CD14-positive monocyte (primary cell): ENCODE measurements at regions not wholly inside any gene's neighbourhood (a gene's known extent, or its start where the extent isn't known, plus 50 kb on each side); places are given as distances from the start of the nearest gene placed in this dataset.

Experiments used
- DNase-seq, 3 donors: peaks; one replicate each; pipeline ENCODE4 v3.0.0-alpha.2; 2011 to 2022
- H2AFZ ChIP-seq: 2 replicates; pipeline ENCODE4 v1.6.0; 2012; ENCODE audit warnings: mild to moderate bottlenecking, low read depth, low read length, inconsistent platforms; ENCODE audit not compliant: insufficient read depth, poor library complexity, severe bottlenecking
- H3K27ac ChIP-seq, 2 donors: 1 replicate in 1 of 2; 2 replicates in 1 of 2; pipeline ENCODE4 v1.5.1; 2012 to 2013; ENCODE audit warnings: low read length in 2 of 2, control low read depth in 1 of 2, inconsistent platforms in 1 of 2, low read depth in 1 of 2, mild to moderate bottlenecking in 1 of 2
- H3K27me3 ChIP-seq, 2 donors: one replicate each; pipeline versions ENCODE4 v1.6.0 to v1.6.1; 2011 to 2013; ENCODE audit warnings: low read length in 2 of 2; ENCODE audit not compliant: control insufficient read depth in 2 of 2, insufficient read depth in 2 of 2
- H3K36me3 ChIP-seq, 2 donors: replicated peaks in 1 of 2; 1 replicate in 1 of 2; 2 replicates in 1 of 2; pipeline versions ENCODE4 v1.5.1 to v1.6.1; 2012 to 2013; ENCODE audit warnings: low read length in 2 of 2, control low read depth in 1 of 2, inconsistent platforms in 1 of 2, mild to moderate bottlenecking in 1 of 2; ENCODE audit not compliant: insufficient read depth in 2 of 2, control insufficient read depth in 1 of 2
- H3K4me1 ChIP-seq, 2 donors: 1 replicate in 1 of 2; 2 replicates in 1 of 2; pipeline versions ENCODE4 v1.5.1 to v1.6.1; 2012 to 2013; ENCODE audit warnings: low read length in 2 of 2, control low read depth in 1 of 2, inconsistent platforms in 1 of 2, mild to moderate bottlenecking in 1 of 2, moderate library complexity in 1 of 2; ENCODE audit not compliant: insufficient read depth in 2 of 2, control insufficient read depth in 1 of 2
- H3K4me2 ChIP-seq: replicated peaks from 2 replicates; pipeline ENCODE3; 2012; ENCODE audit warnings: low read length, moderate library complexity, mild to moderate bottlenecking; ENCODE audit not compliant: poor library complexity, severe bottlenecking; ENCODE audit errors: extremely low read depth
- H3K4me3 ChIP-seq, 3 experiments: fragments of 200-600 bp in 1 of 3; sonication (generic) in 1 of 3; replicated peaks in 1 of 3; 1 replicate in 2 of 3; 2 replicates in 1 of 3; pipeline ENCODE4 v1.5.1; 2011 to 2013; ENCODE audit warnings: low read length in 3 of 3, mild to moderate bottlenecking in 3 of 3, control low read depth in 2 of 3, low read depth in 2 of 3, inconsistent platforms in 1 of 3, moderate library complexity in 1 of 3
- H3K79me2 ChIP-seq: 2 replicates; pipeline ENCODE4 v1.6.0; 2012; ENCODE audit warnings: mild to moderate bottlenecking, control low read depth, inconsistent platforms, low read length, moderate library complexity; ENCODE audit not compliant: insufficient read depth
- H3K9ac ChIP-seq: 2 replicates; pipeline ENCODE4 v1.6.0; 2017; ENCODE audit warnings: low read length, mild to moderate bottlenecking; ENCODE audit not compliant: insufficient read depth, poor library complexity, severe bottlenecking
- H3K9me3 ChIP-seq, 2 donors: replicated peaks in 1 of 2; 1 replicate in 1 of 2; 2 replicates in 1 of 2; pipeline versions ENCODE4 v1.5.1 to v1.6.1; 2012 to 2013; ENCODE audit warnings: low read length in 2 of 2, control low read depth in 1 of 2; ENCODE audit not compliant: control insufficient read depth in 1 of 2, insufficient read depth in 1 of 2
- H4K20me1 ChIP-seq: 2 replicates; pipeline ENCODE4 v1.6.0; 2012; ENCODE audit warnings: mild to moderate bottlenecking, low read length, control low read depth, moderate library complexity; ENCODE audit not compliant: insufficient read depth
- H3K27ac Mint-ChIP-seq, 7 donors: one replicate each; pipeline ENCODE4 v1.8.0; 2020; ENCODE audit warnings: mild to moderate bottlenecking in 7 of 7, mixed read lengths in 7 of 7, moderate library complexity in 6 of 7, inconsistent platforms in 2 of 7
- H3K27me3 Mint-ChIP-seq, 3 donors: one replicate each; pipeline ENCODE4 v1.8.0; 2021 to 2022; ENCODE audit warnings: low read depth in 3 of 3, mild to moderate bottlenecking in 3 of 3, mixed read lengths in 3 of 3, moderate library complexity in 3 of 3, inconsistent platforms in 1 of 3
- H3K36me3 Mint-ChIP-seq, 2 donors: one replicate each; pipeline ENCODE4 v1.8.0; 2020; ENCODE audit warnings: mixed read lengths in 2 of 2, inconsistent platforms in 1 of 2, mild to moderate bottlenecking in 1 of 2
- H3K4me1 Mint-ChIP-seq: one replicate; pipeline ENCODE4 v1.8.0; 2020; ENCODE audit warnings: mild to moderate bottlenecking, mixed read lengths
- H3K4me3 Mint-ChIP-seq, 2 donors: one replicate each; pipeline ENCODE4 v1.8.0; 2020; ENCODE audit warnings: mild to moderate bottlenecking in 2 of 2, mixed read lengths in 2 of 2, moderate library complexity in 1 of 2
- H3K9me3 Mint-ChIP-seq, 7 donors: one replicate each; pipeline ENCODE4 v1.8.0; 2020 to 2022; ENCODE audit warnings: mixed read lengths in 7 of 7, mild to moderate bottlenecking in 6 of 7, moderate library complexity in 6 of 7, inconsistent platforms in 2 of 7
- WGBS: methylation state at CpG from one replicate; pipeline ENCODE4 v1.1.5; 2013; ENCODE audit warnings: missing lambda C conversion rate; ENCODE audit not compliant: insufficient coverage; 5-methylcytosine and 5-hydroxymethylcytosine counted together
- intact Hi-C, 2 donors: fragments of 100-400 bp; cut with micrococcal nuclease; formaldehyde crosslinking; loops; one replicate each; pipeline versions ENCODE4 v1.15.0 to v1.15.1; 2023
- TF ChIP-seq, protein P1 (sequence below): fragments of 200-600 bp; IDR thresholded peaks from one replicate; pipeline ENCODE4 v1.8.0; 2022; ENCODE audit warnings: antibody characterized with exemption, mild to moderate bottlenecking

DNA sequence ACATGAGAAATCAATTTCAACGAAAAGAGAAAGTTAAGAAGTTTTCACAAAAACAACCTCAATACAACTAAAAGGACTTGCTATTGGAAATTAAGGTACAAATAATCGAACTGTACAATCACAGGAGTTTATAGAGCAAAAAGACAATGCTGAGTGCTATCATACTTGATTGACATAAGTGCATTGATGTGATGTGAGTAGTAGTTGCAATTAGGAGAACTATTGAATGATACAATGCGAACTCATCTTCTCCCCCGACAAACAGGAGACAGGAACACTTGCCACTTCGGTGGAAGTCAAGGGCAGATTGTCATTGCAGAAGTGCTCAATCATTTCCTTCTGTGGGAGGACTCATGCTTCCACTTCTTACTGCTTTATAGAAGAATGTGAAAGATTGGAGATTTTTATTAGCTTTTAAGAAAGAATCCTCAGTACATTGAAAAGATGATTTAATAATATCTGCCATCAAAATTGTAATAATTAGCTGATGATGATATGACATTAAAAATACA lies 276.6 kb upstream of the MPDZ start:
- TF ChIP-seq, protein P1, sequence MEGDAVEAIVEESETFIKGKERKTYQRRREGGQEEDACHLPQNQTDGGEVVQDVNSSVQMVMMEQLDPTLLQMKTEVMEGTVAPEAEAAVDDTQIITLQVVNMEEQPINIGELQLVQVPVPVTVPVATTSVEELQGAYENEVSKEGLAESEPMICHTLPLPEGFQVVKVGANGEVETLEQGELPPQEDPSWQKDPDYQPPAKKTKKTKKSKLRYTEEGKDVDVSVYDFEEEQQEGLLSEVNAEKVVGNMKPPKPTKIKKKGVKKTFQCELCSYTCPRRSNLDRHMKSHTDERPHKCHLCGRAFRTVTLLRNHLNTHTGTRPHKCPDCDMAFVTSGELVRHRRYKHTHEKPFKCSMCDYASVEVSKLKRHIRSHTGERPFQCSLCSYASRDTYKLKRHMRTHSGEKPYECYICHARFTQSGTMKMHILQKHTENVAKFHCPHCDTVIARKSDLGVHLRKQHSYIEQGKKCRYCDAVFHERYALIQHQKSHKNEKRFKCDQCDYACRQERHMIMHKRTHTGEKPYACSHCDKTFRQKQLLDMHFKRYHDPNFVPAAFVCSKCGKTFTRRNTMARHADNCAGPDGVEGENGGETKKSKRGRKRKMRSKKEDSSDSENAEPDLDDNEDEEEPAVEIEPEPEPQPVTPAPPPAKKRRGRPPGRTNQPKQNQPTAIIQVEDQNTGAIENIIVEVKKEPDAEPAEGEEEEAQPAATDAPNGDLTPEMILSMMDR, result no peak
- Mint-ChIP-seq H3K9me3 (no peaks in the 10 kb centered on the region), H3K4me3 (no peak overlapping the region), H3K27me3 (peaks cover 0 to under 1% (median 0%) of the 10 kb centered on the region in 3 donors), H3K4me1 (no peaks in the 10 kb centered on the region), H3K36me3 (no peaks in the 10 kb centered on the region), H3K27ac (no peak overlapping the region)
- H4K20me1 ChIP-seq, result no peaks in the 10 kb centered on the region
- intact Hi-C loops, result no loop called here
- no peaks in the 10 kb centered on the region for H3K27me3 ChIP-seq
- DNase-seq, result no peak
- H3K27ac ChIP-seq, result no peak overlapping the region
- H3K4me2 ChIP-seq, result no peak overlapping the region
- H3K4me3 ChIP-seq, result no peak overlapping the region
- no peak overlapping the region for H3K9ac ChIP-seq
- WGBS, result no CpG with 5 or more reads among the region's 5 CpGs
- H2AFZ ChIP-seq, result no peak overlapping the region
- no peaks in the 10 kb centered on the region for H3K4me1 ChIP-seq
- no peaks in the 10 kb centered on the region for H3K36me3 ChIP-seq
- no peaks in the 10 kb centered on the region for H3K9me3 ChIP-seq
- H3K79me2 ChIP-seq, result no peaks in the 10 kb centered on the region

DNA sequence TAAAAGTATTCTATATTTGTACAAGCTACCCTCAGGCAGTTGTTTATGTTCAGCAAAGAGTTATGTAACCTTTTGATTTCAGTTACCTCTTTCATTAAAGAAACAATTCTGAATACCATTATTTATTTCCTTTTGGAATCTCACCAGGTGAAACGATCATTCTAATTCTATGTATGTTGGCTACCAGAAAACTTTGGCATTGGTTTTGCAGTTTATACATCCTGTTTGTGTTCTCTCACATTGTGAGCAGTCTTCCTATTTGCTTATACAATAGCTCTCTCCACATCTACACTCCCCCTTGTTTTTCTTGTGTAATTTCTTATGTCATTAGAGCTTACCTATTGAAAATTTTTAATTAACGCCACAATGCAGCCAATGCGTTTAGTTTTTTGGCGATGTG lies 276.0 kb upstream of the MPDZ start:
- H3K4me3 Mint-ChIP-seq, result no peak overlapping the region
- Histone ChIP-seq H2AFZ (no peak overlapping the region), H3K4me3 (no peak overlapping the region), H3K4me1 (no peaks in the 10 kb centered on the region), H4K20me1 (no peaks in the 10 kb centered on the region), H3K79me2 (no peaks in the 10 kb centered on the region), H3K4me2 (no peak overlapping the region), H3K36me3 (no peaks in the 10 kb centered on the region), H3K9ac (no peak overlapping the region), H3K9me3 (peaks cover 0 to 2% of the 10 kb centered on the region in 2 donors), H3K27me3 (no peaks in the 10 kb centered on the region), H3K27ac (no peak overlapping the region)
- WGBS, result no CpG with 5 or more reads among the region's 4 CpGs
- peaks cover 0 to 2% (median 0%) of the 10 kb centered on the region in 7 donors for H3K9me3 Mint-ChIP-seq
- intact Hi-C loops, result no loop called here
- no peak overlapping the region for H3K27ac Mint-ChIP-seq
- no peaks in the 10 kb centered on the region for H3K4me1 Mint-ChIP-seq
- peaks cover 0 to 4% (median 0%) of the 10 kb centered on the region in 3 donors for H3K27me3 Mint-ChIP-seq
- no peak for DNase-seq
- no peaks in the 10 kb centered on the region for H3K36me3 Mint-ChIP-seq
- TF ChIP-seq, protein P1, result no peak
